HG02642 (cell line): ENCODE measurements at regions not wholly inside any gene's neighbourhood (a gene's known extent, or its start where the extent isn't known, plus 50 kb on each side); places are given as distances from the start of the nearest gene placed in this dataset.

Experiments
- ATAC-seq: cut with Tn5 transposase; IDR thresholded peaks from one replicate; pipeline ENCODE4 v1.9.1; 2021; ENCODE audit warnings: mild to moderate bottlenecking; ENCODE audit not compliant: unreplicated experiment, poor library complexity

GRCh38 chr4:14446904-14447303 lies 555.4 kb upstream of the CPEB2 start:
- ATAC-seq: no peak

- ATAC-seq: no peak
Observed at GRCh38 chr4:14449308-14449707, 553.0 kb upstream of the CPEB2 start.

GRCh38 chr4:14452001-14452400 lies 550.3 kb upstream of the CPEB2 start:
- no peak for ATAC-seq

DNA sequence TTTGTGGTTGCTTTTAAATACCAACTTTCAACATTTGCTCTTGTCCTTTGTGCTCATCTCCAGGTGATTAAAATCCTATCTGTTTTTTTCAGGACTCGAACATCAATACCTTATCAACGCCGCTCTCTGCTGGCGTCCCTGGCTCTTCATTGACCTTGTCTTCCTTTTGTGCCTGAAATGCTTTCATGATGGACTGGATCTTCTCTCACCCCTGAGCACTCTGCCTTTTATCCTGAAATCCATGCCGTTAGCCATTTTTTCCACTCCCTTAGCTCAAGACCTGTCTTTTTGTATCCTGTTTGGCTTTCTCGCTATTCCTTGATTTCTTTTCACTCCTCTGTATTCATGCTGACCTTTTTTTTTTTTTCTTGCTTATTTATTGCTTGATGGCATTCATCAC lies 549.5 kb upstream of the CPEB2 start:
- ATAC-seq: no peak

- no peak for ATAC-seq
Observed at GRCh38 chr4:14458463-14458862, 543.8 kb upstream of the CPEB2 start.

DNA sequence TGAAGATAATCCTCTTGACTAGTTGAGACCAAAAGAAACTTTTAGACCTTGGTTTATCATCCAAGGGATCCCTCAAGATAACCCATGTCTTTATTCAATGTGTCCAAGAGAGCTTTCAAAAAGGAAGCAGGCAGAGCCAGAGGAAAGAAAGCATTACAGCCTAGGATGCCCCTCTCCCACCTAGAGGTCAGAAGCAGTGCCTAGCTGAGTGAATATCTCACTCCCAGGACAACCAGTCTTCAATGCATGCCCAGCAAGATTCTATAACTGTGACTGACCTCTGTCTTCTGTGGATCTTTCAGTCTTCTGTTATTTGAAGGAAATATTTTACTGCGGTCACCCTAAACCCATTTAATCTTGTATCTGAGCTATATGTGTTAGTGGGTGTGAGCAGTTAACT lies 537.2 kb upstream of the CPEB2 start:
- no peak for ATAC-seq

- ATAC-seq: no peak
Observed at GRCh38 chr4:14465507-14465906, 536.8 kb upstream of the CPEB2 start.

DNA sequence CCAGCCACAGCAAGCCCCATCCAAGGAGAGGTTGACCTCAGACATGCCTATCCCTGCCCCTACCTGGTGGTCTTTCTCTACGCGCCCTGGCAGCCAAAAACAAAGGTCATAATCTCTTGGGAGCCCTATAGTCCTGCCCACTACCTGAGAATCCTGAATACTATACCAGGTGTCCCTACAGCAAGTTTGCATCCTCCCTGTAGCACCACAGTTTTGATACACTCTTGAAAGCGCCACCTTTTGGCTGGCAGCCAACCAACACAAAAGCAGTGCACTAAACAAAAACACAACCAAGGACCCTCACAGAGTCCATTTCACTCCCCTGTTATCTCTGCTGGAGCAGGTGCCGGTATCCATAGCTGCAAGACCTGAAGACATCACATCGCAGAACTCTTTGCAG lies 523.8 kb upstream of the CPEB2 start:
- no peak for ATAC-seq

DNA sequence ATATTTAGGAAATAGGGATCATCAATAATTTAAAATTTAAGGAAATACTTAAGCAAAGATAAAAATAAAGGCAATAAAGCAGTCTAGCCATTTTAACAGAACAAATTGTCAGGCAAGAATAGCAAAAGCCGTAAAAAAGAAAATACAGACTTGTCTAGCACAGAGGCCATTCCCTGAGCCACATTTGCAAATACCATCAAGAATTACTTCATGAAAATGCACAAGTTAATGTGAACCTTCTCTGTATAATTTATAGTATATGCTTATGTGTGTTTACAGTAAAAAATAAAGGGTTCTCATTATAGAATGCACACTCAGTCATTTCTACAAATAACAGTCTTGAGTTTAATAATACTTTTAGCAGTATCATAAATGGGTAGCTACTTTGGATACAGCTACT lies 505.9 kb upstream of the CPEB2 start:
- no peak for ATAC-seq

GRCh38 chr4:14496969-14497368 lies 505.3 kb upstream of the CPEB2 start:
- ATAC-seq: no peak

GRCh38 chr4:14504162-14504561 lies 498.1 kb upstream of the CPEB2 start:
- no peak for ATAC-seq

DNA sequence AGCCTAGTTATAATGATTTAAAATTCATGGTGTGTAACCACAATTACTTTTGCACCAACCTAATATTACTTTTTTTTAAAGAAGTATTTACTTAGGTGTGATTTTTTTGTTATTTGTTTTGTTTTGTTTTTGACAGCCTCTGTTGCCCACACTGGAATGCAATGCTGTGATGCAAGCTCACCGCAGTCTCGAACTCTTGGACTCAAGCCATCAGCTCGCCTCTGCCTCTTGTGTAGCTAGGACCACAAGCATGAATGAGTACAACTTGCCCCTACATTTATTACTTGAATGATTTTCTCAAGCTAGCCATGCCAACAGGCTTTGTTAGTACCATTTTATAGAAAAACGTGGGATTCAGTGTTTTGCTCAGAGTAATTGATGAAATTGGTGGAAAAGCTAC lies 488.8 kb upstream of the CPEB2 start:
- no peak for ATAC-seq

- no peak for ATAC-seq
Observed at GRCh38 chr4:14515556-14515955, 486.7 kb upstream of the CPEB2 start.

- no peak for ATAC-seq
Observed at GRCh38 chr4:14518136-14518535, 484.1 kb upstream of the CPEB2 start.

DNA sequence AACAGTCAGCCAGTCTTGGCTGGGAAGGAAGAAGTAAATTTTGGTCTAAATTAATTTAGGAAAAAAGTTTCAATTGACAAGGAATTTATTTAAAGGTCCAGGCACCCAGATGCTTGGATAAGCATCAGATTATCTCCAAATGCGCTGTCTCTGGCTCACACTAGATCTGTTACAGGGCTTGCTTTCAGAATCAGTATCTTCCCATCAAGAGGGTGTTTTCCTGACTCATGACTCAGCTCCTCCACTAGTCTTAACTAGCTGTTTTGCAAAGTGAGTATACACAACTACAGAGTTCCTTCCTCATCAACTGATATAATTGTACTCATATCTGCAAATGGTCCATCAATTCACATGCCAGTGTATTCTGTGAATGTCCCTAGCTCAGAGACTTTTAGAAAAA lies 482.1 kb upstream of the CPEB2 start:
- ATAC-seq: no peak

DNA sequence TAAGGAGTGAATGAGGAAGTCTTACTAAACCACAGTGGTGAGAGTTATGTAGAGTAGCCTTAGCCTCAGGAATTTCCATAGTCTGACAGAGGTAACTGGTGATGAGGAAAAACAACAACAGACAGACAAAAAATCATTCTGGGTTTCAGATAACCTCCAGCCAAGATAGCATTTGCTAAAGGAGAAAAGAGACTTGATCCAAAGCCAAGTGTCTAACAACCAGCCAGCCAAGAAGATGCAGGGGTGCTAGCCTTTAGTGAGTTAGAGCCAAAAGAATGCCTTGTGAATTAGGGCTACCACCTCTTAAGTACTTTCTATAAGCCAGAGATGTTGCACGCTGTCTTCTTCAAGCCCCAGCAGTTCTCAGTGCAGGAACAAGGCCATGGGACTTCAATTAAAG lies 478.0 kb upstream of the CPEB2 start:
- ATAC-seq: no peak

DNA sequence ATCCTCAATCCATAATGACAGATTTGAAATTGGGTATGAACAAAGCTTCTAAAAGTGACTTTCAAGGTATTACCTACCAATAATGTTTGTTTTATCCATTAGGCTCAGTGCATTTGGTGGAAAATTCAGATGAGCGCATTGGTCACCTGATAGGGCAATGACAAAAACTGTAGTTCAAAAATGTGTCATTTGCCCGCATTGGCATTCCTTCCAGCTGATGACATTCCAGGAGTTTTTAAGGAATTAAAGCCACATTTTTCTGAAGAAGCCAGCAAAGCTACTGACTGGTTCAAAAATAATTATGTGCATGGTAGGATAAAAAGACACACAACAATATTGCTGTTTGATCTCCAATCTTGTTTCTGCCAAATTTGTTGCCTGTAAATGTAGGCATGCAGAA lies 473.4 kb upstream of the CPEB2 start:
- no peak for ATAC-seq

GRCh38 chr4:14529653-14530052 lies 472.6 kb upstream of the CPEB2 start:
- no peak for ATAC-seq

GRCh38 chr4:14532436-14532835 lies 469.8 kb upstream of the CPEB2 start:
- no peak for ATAC-seq

GRCh38 chr4:14539246-14539645 lies 463.0 kb upstream of the CPEB2 start:
- ATAC-seq: no peak

DNA sequence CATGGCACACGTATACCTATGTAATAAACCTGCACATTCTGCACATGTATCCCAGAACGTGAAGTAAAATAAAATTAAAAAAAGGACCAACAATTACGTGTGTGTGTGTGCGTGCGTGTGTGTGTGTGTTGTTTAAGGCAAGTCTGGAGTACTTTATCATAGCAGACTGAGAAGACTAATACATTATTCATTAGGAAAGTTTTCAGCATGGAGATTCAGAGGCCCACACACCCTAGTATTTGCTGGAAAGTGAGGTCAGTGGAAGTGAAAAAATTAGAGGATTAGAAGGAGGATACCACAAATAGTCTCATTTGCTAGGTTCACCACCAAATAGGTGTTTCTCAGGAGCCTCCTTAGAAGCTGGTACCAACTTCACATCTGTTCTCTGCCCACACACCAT lies 457.1 kb upstream of the CPEB2 start:
- no peak for ATAC-seq

- ATAC-seq: no peak
Observed at GRCh38 chr4:14545807-14546206, 456.5 kb upstream of the CPEB2 start.

DNA sequence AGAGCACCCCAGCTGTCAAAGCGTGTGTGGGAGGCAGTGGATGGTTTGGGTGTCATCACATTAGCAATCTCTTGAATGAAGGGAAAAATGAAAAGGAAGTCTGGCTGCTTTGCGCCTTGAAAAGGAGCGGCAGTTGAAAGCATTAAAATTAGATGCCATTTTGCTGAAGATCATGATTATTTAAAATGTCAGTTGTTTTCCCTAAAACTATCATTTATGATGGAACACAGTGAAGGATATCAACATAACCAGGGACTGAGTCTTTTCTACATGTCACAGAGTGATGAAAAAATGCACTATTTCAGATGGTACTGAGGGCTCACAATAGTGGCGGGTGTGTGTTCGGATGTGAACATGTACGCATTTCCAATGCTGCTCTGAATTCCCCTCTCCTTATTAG lies 450.2 kb upstream of the CPEB2 start:
- ATAC-seq: no peak
